ENCODE measurements at regions not wholly inside any gene's neighbourhood (a gene's known extent, or its start where the extent isn't known, plus 50 kb on each side); places are given as distances from the start of the nearest gene placed in this dataset.

- Histone ChIP-seq H3K4me3 (ENCODE audit: insufficient read depth, low read length) (no peak overlapping the region), H4K20me1 (ENCODE audit: insufficient read depth, low read length) (no peaks in the 10 kb centered on the region), H3K4me1 (ENCODE audit: insufficient read depth, low read length) (peaks cover 6% of the 10 kb centered on the region), H3K27ac (ENCODE audit: low read depth, low read length) (no peak overlapping the region), H3K9me3 (ENCODE audit: low read depth, low read length) (no peaks in the 10 kb centered on the region), H3K27me3 (ENCODE audit: insufficient read depth, low read length) (peaks cover 70% of the 10 kb centered on the region), H2AFZ (ENCODE audit: low read length) (no peak overlapping the region), H3K4me2 (ENCODE audit: insufficient read depth, low read length) (no peak overlapping the region), H3K36me3 (ENCODE audit: insufficient read depth, low read length) (no peaks in the 10 kb centered on the region), H3K79me2 (ENCODE audit: insufficient read depth, low read length) (no peaks in the 10 kb centered on the region)
- no peak for TF ChIP-seq CTCF (IDR thresholded peaks at IDR 0.05; ENCODE audit: extremely low read depth, low read depth, low read length)
- DNase-seq (ENCODE audit: insufficient read length, low spot score, missing footprints), result no peak
Measured at GRCh38 chr2:64226611-64227010, 82.4 kb upstream of the PELI1 start.

- TF ChIP-seq CTCF (IDR thresholded peaks at IDR 0.05; ENCODE audit: extremely low read depth, low read depth, low read length), result no peak
- peak; percentile 6 for DNase-seq (ENCODE audit: insufficient read length, low spot score, missing footprints)
Measured at GRCh38 chr2:64227603-64228125, 83.4 kb upstream of the PELI1 start.

GRCh38 chr2:64228126-64228678 lies 84.0 kb upstream of the PELI1 start:
- Histone ChIP-seq H3K4me1 (ENCODE audit: insufficient read depth, low read length) (peaks cover 6% of the 10 kb centered on the region), H3K27ac (ENCODE audit: low read depth, low read length) (no peak overlapping the region), H3K36me3 (ENCODE audit: insufficient read depth, low read length) (no peaks in the 10 kb centered on the region), H3K4me2 (ENCODE audit: insufficient read depth, low read length) (peak overlapping the region; percentile 75), H3K4me3 (ENCODE audit: insufficient read depth, low read length) (peak overlapping the region; percentile 66), H4K20me1 (ENCODE audit: insufficient read depth, low read length) (no peaks in the 10 kb centered on the region), H3K79me2 (ENCODE audit: insufficient read depth, low read length) (no peaks in the 10 kb centered on the region), H2AFZ (ENCODE audit: low read length) (peak overlapping the region; percentile 33), H3K9me3 (ENCODE audit: low read depth, low read length) (no peaks in the 10 kb centered on the region), H3K27me3 (ENCODE audit: insufficient read depth, low read length) (peaks cover 59% of the 10 kb centered on the region)
- peak; percentile 76 for DNase-seq (ENCODE audit: insufficient read length, low spot score, missing footprints)
- no peak for TF ChIP-seq CTCF (IDR thresholded peaks at IDR 0.05; ENCODE audit: extremely low read depth, low read depth, low read length)

More at GRCh38 chr2:64227603-64228125, 83.4 kb upstream of the PELI1 start:
- Histone ChIP-seq H3K4me3 (ENCODE audit: insufficient read depth, low read length) (peak overlapping the region; percentile 66), H4K20me1 (ENCODE audit: insufficient read depth, low read length) (no peaks in the 10 kb centered on the region), H3K4me1 (ENCODE audit: insufficient read depth, low read length) (peaks cover 6% of the 10 kb centered on the region), H3K9me3 (ENCODE audit: low read depth, low read length) (no peaks in the 10 kb centered on the region), H3K27ac (ENCODE audit: low read depth, low read length) (no peak overlapping the region), H3K36me3 (ENCODE audit: insufficient read depth, low read length) (no peaks in the 10 kb centered on the region), H3K79me2 (ENCODE audit: insufficient read depth, low read length) (no peaks in the 10 kb centered on the region), H2AFZ (ENCODE audit: low read length) (peak overlapping the region; percentile 33), H3K4me2 (ENCODE audit: insufficient read depth, low read length) (peak overlapping the region; percentile 75), H3K27me3 (ENCODE audit: insufficient read depth, low read length) (peaks cover 64% of the 10 kb centered on the region)

- peaks cover 57% of the 10 kb centered on the region for H3K27me3 ChIP-seq (ENCODE audit: insufficient read depth, low read length)
Measured at GRCh38 chr2:64228918-64229317, 84.7 kb upstream of the PELI1 start.

More at GRCh38 chr2:64228918-64229317, 84.7 kb upstream of the PELI1 start:
- Histone ChIP-seq H3K27ac (ENCODE audit: low read depth, low read length) (no peak overlapping the region), H4K20me1 (ENCODE audit: insufficient read depth, low read length) (no peaks in the 10 kb centered on the region), H3K79me2 (ENCODE audit: insufficient read depth, low read length) (no peaks in the 10 kb centered on the region), H3K36me3 (ENCODE audit: insufficient read depth, low read length) (no peaks in the 10 kb centered on the region), H3K4me1 (ENCODE audit: insufficient read depth, low read length) (peaks cover 6% of the 10 kb centered on the region), H3K4me3 (ENCODE audit: insufficient read depth, low read length) (no peak overlapping the region), H2AFZ (ENCODE audit: low read length) (no peak overlapping the region), H3K9me3 (ENCODE audit: low read depth, low read length) (no peaks in the 10 kb centered on the region), H3K4me2 (ENCODE audit: insufficient read depth, low read length) (peak overlapping the region; percentile 75)
- DNase-seq (ENCODE audit: insufficient read length, low spot score, missing footprints), result no peak
- TF ChIP-seq CTCF (IDR thresholded peaks at IDR 0.05; ENCODE audit: extremely low read depth, low read depth, low read length), result no peak

Data from osteoblast (primary cell).